ENCODE measurements at regions not wholly inside any gene's neighbourhood (a gene's known extent, or its start where the extent isn't known, plus 50 kb on each side); places are given as distances from the start of the nearest gene placed in this dataset.

GRCh38 chr18:79627750-79628294 is 51.8 kb upstream of the CTDP1 start:
- ATAC-seq, result no peak

GRCh38 chr18:79628416-79629248 is 51.0 kb upstream of the CTDP1 start:
- ATAC-seq, result no peak

GRCh38 chr18:79629249-79629558 is 50.4 kb upstream of the CTDP1 start:
- ATAC-seq, result no peak

GRCh38 chr18:79629606-79630005 is 50.0 kb upstream of the CTDP1 start:
- no peak for ATAC-seq

All from activated CD4-positive, CD25-positive, alpha-beta regulatory T cell treated with anti-CD3 and anti-CD28 coated beads, Interleukin-2, amount 50 U/mL, for 24 hours (primary cell).